ENCODE measurements at regions not wholly inside any gene's neighbourhood (a gene's known extent, or its start where the extent isn't known, plus 50 kb on each side); places are given as distances from the start of the nearest gene placed in this dataset.

DNA sequence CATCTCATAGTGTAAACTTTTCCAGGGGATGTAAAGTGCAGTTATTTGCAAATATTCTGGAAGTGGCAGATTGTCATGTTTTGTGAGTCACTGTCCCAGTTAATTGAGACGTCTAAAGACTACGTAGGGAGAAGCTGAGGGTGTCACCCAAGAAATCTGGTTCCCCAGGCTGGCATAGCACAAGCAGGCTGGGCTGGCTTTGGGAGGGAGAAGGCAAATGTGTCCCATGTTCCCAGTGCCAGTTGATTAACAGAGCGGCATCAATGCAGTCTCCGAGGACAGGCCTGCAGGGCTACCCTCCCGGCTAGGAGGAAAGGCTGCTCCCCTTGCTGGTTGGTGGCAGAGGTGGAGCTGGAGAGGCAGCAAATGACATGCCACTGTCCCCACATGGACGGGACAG, 388.3 kb upstream of the MKI67 start:
- TF ChIP-seq, protein P1, sequence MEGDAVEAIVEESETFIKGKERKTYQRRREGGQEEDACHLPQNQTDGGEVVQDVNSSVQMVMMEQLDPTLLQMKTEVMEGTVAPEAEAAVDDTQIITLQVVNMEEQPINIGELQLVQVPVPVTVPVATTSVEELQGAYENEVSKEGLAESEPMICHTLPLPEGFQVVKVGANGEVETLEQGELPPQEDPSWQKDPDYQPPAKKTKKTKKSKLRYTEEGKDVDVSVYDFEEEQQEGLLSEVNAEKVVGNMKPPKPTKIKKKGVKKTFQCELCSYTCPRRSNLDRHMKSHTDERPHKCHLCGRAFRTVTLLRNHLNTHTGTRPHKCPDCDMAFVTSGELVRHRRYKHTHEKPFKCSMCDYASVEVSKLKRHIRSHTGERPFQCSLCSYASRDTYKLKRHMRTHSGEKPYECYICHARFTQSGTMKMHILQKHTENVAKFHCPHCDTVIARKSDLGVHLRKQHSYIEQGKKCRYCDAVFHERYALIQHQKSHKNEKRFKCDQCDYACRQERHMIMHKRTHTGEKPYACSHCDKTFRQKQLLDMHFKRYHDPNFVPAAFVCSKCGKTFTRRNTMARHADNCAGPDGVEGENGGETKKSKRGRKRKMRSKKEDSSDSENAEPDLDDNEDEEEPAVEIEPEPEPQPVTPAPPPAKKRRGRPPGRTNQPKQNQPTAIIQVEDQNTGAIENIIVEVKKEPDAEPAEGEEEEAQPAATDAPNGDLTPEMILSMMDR (IDR thresholded peaks at IDR 0.05; ENCODE audit: poor library complexity): no peak
- TF ChIP-seq EZH2phosphoT487 (IDR thresholded peaks at IDR 0.05; ENCODE audit: low read depth, severe bottlenecking, unreplicated experiment): no peak
